NCI-H524 (cell line): ENCODE measurements at regions not wholly inside any gene's neighbourhood (a gene's known extent, or its start where the extent isn't known, plus 50 kb on each side); places are given as distances from the start of the nearest gene placed in this dataset.
"Not testable (repeated sequence)": the region's sequence is repeated elsewhere in the genome, so short reads cannot be mapped to it uniquely, and the experiment has no call there.

Experiments used
- DNase-seq, 2 experiments: peaks; one replicate each; lab custom pipeline; 2025; lab: John Stamatoyannopoulos, UW

- DNase-seq: no peak
Measured at GRCh38 chr7:25665903-25666670, 437.8 kb upstream of the NPVF start.

- no peak for DNase-seq
Measured at GRCh38 chr7:25666671-25667060, 438.4 kb upstream of the NPVF start.

DNA sequence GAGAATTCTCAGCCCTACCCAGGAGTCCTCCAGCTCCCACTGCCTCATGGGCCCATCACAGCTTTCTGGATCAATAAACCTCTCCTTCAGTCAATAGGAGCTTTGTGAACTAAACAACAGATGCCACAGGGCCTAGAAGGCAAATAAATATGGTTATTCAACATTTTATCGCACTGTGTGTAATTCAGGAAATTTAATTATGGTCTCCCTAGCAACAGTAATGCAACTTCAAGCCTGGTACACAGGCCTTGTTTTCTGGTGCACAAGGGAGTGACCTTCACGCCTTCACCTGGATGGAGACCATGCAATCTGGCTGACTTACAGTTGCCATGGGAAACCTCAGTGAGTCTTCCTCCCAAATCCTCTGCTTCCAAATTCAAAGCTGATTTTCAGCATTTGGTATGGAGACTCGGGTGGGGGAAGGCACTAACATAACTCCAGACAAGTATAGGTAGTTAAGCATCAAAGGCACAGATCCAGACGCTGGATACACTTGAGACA lies 441.0 kb upstream of the NPVF start:
- DNase-seq: peak; percentile 0 to 4

DNA sequence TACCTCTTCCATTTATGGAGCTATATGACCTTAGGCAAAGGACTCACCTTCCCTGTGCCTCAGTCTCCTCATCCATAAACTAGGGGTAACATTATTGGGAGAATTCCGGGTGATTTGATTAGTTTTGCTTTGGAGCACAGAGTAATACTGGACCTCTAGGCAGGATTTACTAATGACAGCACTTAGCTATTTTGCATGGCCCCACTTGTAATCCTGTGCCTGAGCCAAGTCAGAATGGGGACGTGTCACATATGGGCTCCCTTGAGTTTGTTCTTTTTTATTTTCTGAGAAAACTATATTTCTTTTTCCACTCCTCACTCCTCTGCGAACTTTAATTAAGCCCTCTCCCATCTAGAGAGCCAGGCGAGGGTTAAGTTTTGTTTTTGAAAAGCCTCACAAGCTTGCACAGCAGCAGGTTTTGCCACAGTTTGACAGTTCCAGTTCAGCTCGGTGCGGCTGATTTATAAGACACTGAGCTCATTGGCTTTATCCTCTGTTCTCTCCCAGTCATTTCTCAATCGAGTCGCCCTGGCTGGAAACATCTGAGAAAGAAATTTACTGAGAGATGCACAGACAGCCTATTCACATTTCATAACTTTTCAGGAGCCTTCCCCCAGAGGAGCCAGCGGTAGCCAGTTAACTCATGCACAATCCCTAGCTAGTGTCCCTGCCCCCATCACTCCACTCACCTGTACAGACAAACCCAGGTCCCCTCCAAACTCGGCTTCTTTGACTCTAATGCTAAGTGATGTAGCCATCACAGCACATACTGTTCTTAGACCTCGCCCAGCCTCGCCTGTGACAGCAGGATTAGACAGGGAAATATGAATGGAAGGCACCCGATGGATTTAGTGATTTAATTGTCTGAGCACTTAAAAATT lies 441.9 kb upstream of the NPVF start:
- DNase-seq: peak; percentile 40 to 91

DNA sequence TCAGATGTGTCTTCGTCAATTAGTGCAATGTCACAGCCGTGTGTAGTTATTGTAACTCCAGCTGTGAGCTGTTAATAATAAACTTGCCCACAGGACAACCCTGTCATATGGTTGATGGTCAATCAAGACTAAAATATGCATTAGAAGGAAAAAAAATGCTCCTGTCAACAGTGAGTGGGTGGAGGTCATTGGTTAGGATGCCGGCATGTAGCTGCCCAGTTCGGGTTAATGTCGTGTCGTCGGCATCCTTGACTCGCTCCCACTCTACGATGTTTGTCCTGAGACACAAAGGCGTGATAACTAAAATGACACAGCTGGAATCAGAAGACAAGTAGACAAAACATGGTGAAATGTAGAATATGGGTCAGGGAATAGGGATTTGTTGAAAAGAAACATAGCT lies 442.8 kb upstream of the NPVF start:
- DNase-seq: no peak

- no peak for DNase-seq
Measured at GRCh38 chr7:25672496-25672895, 444.2 kb upstream of the NPVF start.

GRCh38 chr7:25675789-25676474 lies 447.6 kb upstream of the NPVF start:
- no peak for DNase-seq

- DNase-seq: no peak
Measured at GRCh38 chr7:25677595-25677994, 449.3 kb upstream of the NPVF start.

- DNase-seq: no peak
Measured at GRCh38 chr7:25678215-25678614, 449.9 kb upstream of the NPVF start.

DNA sequence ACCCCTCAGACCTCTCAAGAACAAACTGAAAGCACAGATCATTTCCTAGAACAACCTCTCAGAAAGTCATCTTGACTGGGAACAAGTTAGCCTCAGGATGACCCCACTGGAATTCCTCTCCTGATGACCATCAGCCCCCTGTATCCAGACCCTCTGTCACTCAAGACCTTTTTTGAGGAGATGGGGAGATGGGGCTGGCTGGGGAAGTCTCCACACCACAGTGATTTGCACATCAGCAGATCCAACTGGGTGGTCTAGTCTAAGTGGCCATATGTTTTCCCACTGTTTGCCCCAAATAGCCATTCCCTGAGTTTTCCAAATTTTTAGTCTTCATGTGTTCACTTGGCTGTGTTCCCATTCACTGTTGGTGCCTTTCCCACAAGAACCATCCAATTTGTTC lies 452.4 kb upstream of the NPVF start:
- DNase-seq: no peak

DNA sequence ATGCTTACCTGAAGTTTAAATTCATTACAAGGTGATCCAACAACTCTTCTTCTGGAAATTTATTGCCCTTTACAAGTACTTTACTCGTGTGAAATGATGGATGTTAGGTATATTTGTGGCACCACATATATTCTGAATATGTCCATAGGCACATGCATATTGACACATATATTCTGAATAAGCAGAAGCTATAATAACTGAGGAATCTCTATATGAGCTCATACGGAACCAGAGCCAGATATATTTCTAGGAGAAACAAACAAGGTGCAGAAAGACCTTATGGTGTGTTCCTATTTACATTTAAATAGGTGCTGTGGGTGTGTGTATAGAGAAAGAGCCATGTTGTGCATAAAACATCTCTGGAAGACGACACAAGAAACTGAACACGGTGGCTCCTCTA lies 456.1 kb upstream of the NPVF start:
- no peak for DNase-seq

GRCh38 chr7:25686493-25686892 lies 458.2 kb upstream of the NPVF start:
- DNase-seq: no peak

GRCh38 chr7:25694211-25694610 lies 457.8 kb upstream of the NFE2L3 start:
- DNase-seq: no peak

GRCh38 chr7:25694699-25695098 lies 457.3 kb upstream of the NFE2L3 start:
- no peak for DNase-seq

GRCh38 chr7:25696571-25696970 lies 455.4 kb upstream of the NFE2L3 start:
- no peak for DNase-seq

- DNase-seq: no peak
Measured at GRCh38 chr7:25698451-25699113, 453.4 kb upstream of the NFE2L3 start.

GRCh38 chr7:25700141-25700540 lies 451.9 kb upstream of the NFE2L3 start:
- not testable (repeated sequence) for DNase-seq

DNA sequence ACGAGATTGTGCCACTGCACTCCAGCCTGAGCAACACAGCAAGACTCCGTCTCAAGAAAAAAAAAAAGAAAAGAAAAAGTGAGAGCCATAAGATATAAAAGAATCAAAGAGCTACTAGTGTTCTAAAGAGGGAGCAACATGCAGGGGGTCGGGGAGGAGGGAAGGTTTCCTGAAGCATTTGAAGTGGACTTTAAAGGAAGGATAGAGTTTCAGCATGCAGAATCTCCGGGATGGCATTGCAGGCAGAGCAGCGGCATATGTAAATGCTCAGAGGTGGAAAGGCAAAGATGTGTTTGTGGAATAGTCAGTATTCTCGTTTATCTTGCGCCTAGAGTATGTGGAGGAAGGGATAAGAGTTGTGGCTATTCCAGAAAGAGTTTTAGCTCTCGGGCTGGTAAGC lies 447.6 kb upstream of the NFE2L3 start:
- no peak for DNase-seq

DNA sequence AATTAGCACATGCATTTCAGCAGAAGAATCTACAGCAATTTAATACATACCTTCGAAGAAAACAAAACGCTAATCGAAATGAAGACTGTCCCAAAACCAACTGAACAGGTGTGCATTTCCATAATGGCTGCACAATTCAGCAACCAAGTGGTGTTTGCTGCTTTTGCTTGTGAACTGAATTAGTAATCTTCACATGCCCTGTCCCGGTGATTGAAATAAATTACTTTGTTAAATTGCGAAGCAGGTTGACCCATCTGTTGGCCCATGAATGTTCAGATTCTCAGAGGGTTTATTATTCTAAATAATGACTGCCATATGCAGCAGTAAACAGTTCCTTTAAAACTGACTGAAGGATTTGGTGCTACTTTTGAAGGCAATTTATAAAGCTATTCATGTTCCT lies 445.2 kb upstream of the NFE2L3 start:
- DNase-seq: no peak

- no peak for DNase-seq
Measured at GRCh38 chr7:25707768-25708620, 444.0 kb upstream of the NFE2L3 start.

GRCh38 chr7:25710959-25711358 lies 441.0 kb upstream of the NFE2L3 start:
- DNase-seq: no peak
